Keratinocyte (primary cell): ENCODE measurements at regions not wholly inside any gene's neighbourhood (a gene's known extent, or its start where the extent isn't known, plus 50 kb on each side); places are given as distances from the start of the nearest gene placed in this dataset.
A peak's percentile ranks its signal among the peaks of the same experiment; 100 is the strongest.

Source experiments
- DNase-seq: peaks from one replicate; pipeline ENCODE4 v3.0.0-alpha.2; 2011; ENCODE audit warnings: low read depth, missing footprints, low spot score
- FAIRE-seq: peaks from 2 replicates; lab custom pipeline; 2011; peaks lifted over from hg19 to GRCh38; lab: Jason Lieb, UNC
- H2AFZ ChIP-seq: 2 replicates; pipeline ENCODE4 v1.6.0; 2012; ENCODE audit warnings: low read length, control low read depth, inconsistent platforms; ENCODE audit not compliant: control insufficient read depth
- H3K27ac ChIP-seq: 2 replicates; pipeline ENCODE4 v1.5.1; 2011; ENCODE audit warnings: low read length; ENCODE audit not compliant: control insufficient read depth, insufficient read depth
- H3K27me3 ChIP-seq: 3 replicates; pipeline ENCODE4 v1.6.0; 2011; ENCODE audit warnings: low read length; ENCODE audit not compliant: control insufficient read depth, insufficient read depth; ENCODE audit errors: extremely low read depth
- H3K36me3 ChIP-seq, 2 experiments: 2 replicates in 1 of 2; 3 replicates in 1 of 2; pipeline ENCODE4 v1.5.1; 2011; ENCODE audit warnings: low read length in 2 of 2, mild to moderate bottlenecking in 1 of 2; ENCODE audit not compliant: control insufficient read depth in 2 of 2, insufficient read depth in 2 of 2; ENCODE audit errors: extremely low read depth in 1 of 2
- H3K4me1 ChIP-seq: 3 replicates; pipeline ENCODE4 v1.5.1; 2011; ENCODE audit warnings: low read length; ENCODE audit not compliant: control insufficient read depth, insufficient read depth; ENCODE audit errors: extremely low read depth
- H3K4me2 ChIP-seq: 3 replicates; pipeline ENCODE4 v1.6.0; 2011; ENCODE audit warnings: low read depth, low read length; ENCODE audit not compliant: control insufficient read depth, insufficient read depth; ENCODE audit errors: extremely low read depth
- H3K4me3 ChIP-seq, 3 experiments: fragments of 200-600 bp in 1 of 3; sonication (generic) in 1 of 3; 2 replicates in 2 of 3; 3 replicates in 1 of 3; pipeline ENCODE4 v1.5.1; 2011 to 2016; ENCODE audit warnings: low read length in 3 of 3, mild to moderate bottlenecking in 3 of 3, control low read depth in 2 of 3, inconsistent platforms in 1 of 3, low read depth in 1 of 3, mixed read lengths in 1 of 3, mixed run types in 1 of 3, moderate library complexity in 1 of 3; ENCODE audit not compliant: control insufficient read depth in 2 of 3, insufficient read depth in 2 of 3; ENCODE audit errors: extremely low read depth in 1 of 3
- H3K79me2 ChIP-seq: 2 replicates; pipeline ENCODE4 v1.6.0; 2012; ENCODE audit warnings: low read length; ENCODE audit not compliant: control insufficient read depth, insufficient read depth
- H3K9ac ChIP-seq: 3 replicates; pipeline ENCODE4 v1.6.0; 2011; ENCODE audit warnings: low read length; ENCODE audit not compliant: control insufficient read depth, insufficient read depth; ENCODE audit errors: extremely low read depth
- H3K9me1 ChIP-seq: 3 replicates; pipeline ENCODE4 v1.6.0; 2011; ENCODE audit warnings: low read length; ENCODE audit not compliant: control insufficient read depth, insufficient read depth; ENCODE audit errors: extremely low read depth
- H3K9me3 ChIP-seq: 2 replicates; pipeline ENCODE4 v1.5.1; 2012; ENCODE audit warnings: low read depth, low read length; ENCODE audit not compliant: control insufficient read depth
- H4K20me1 ChIP-seq: 3 replicates; pipeline ENCODE4 v1.6.0; 2011; ENCODE audit warnings: low read length; ENCODE audit not compliant: control insufficient read depth, insufficient read depth; ENCODE audit errors: extremely low read depth
- CTCF ChIP-seq, 3 experiments: IDR thresholded peaks in 1 of 3; conservative IDR thresholded peaks in 1 of 3; optimal IDR thresholded peaks in 1 of 3; 2 replicates in 2 of 3; 3 replicates in 1 of 3; pipeline versions ENCODE3 to v1.5.1; 2011; ENCODE audit warnings: low read length in 3 of 3, mild to moderate bottlenecking in 3 of 3, moderate library complexity in 2 of 3, control low read depth in 1 of 3, inconsistent platforms in 1 of 3; ENCODE audit not compliant: insufficient read depth in 2 of 3; ENCODE audit errors: extremely low read depth in 1 of 3
- EZH2 ChIP-seq: IDR thresholded peaks from one replicate; pipeline ENCODE4 v1.6.1; 2012; ENCODE audit warnings: inconsistent platforms, mild to moderate bottlenecking, low read length, moderate library complexity
- dilution Hi-C: fragments of 300-500 bp; cut with MboI; formaldehyde crosslinking; loops from one replicate; pipeline ENCODE4 v1.7.0; 2020; ENCODE audit warnings: low sequenced_read_pairs; ENCODE audit not compliant: extremely low pct_ligation_motif_present

GRCh38 chr14:94689985-94690400 lies 77.8 kb downstream of the SERPINA3 start:
- dilution Hi-C loops: no loop called here
- Histone ChIP-seq H4K20me1 (no peaks in the 10 kb centered on the region), H2AFZ (peak overlapping the region; percentile 7), H3K4me1 (no peaks in the 10 kb centered on the region), H3K9me3 (no peaks in the 10 kb centered on the region), H3K36me3 (no peaks in the 10 kb centered on the region), H3K27me3 (no peaks in the 10 kb centered on the region), H3K9me1 (no peaks in the 10 kb centered on the region), H3K79me2 (no peaks in the 10 kb centered on the region), H3K4me3 (no peak overlapping the region), H3K9ac (no peak overlapping the region), H3K27ac (no peak overlapping the region), H3K4me2 (peak overlapping the region; percentile 27)
- TF ChIP-seq EZH2: no peak
- TF ChIP-seq CTCF (optimal IDR thresholded peaks at IDR 0.05 in 1 of 3, IDR thresholded peaks at IDR 0.05 in 1 of 3, conservative IDR thresholded peaks at IDR 0.05 in 1 of 3; ENCODE audit: extremely low read depth in 1 of 3, insufficient read depth in 2 of 3, low read length in 3 of 3): no peak
- FAIRE-seq (no peak), DNase-seq (no peak)

- FAIRE-seq (no peak), DNase-seq (no peak)
- H2AFZ ChIP-seq: peak overlapping the region; percentile 76
Observed at GRCh38 chr14:94689218-94689984, 77.2 kb downstream of the SERPINA3 start.

More at GRCh38 chr14:94689218-94689984, 77.2 kb downstream of the SERPINA3 start:
- Histone ChIP-seq H3K9me1 (no peaks in the 10 kb centered on the region), H3K9ac (no peak overlapping the region), H3K36me3 (no peaks in the 10 kb centered on the region), H3K79me2 (no peaks in the 10 kb centered on the region), H3K4me2 (peak overlapping the region; percentile 27), H3K4me3 (no peak overlapping the region), H3K9me3 (no peaks in the 10 kb centered on the region), H4K20me1 (no peaks in the 10 kb centered on the region), H3K27ac (no peak overlapping the region), H3K4me1 (no peaks in the 10 kb centered on the region), H3K27me3 (no peaks in the 10 kb centered on the region)
- TF ChIP-seq EZH2: no peak
- peak; percentile 85 to 98 (median 89) for TF ChIP-seq CTCF (optimal IDR thresholded peaks at IDR 0.05 in 1 of 3, IDR thresholded peaks at IDR 0.05 in 1 of 3, conservative IDR thresholded peaks at IDR 0.05 in 1 of 3; ENCODE audit: extremely low read depth in 1 of 3, insufficient read depth in 2 of 3, low read length in 3 of 3)
- dilution Hi-C loops: no loop called here
